ENCODE measurements at regions not wholly inside any gene's neighbourhood (a gene's known extent, or its start where the extent isn't known, plus 50 kb on each side); places are given as distances from the start of the nearest gene placed in this dataset.
A peak's percentile ranks its signal among the peaks of the same experiment; 100 is the strongest.
"Not testable (repeated sequence)": the region's sequence is repeated elsewhere in the genome, so short reads cannot be mapped to it uniquely, and the experiment has no call there.

DNA sequence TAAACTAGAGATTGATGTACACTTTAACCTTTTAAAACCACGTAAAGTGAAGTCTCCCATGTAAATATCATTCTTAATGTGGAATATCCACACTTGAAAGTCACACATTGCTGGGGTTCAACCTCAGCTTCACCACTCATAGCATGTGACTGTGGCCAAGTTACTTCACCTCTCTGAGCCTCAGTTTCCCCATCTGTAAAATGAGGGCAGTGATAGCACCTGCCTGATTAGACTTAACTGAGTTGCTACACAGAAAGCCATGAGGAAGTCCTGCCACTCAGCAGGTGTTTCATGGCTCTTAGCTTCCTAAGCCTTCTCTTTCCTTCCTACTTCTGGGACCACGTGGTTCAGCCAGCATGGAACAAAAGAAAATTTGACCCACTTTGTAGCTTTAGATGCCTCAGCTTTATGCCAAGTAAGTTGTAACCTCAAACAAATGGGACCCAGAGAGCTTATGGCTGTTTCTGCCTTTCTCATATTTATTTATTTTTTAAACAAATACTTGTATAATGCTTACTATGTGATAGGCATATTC is 277.3 kb upstream of the KLF3 start:
- no peak overlapping the region for H3K4me3 ChIP-seq (ENCODE audit: low read depth, poor library complexity, severe bottlenecking)
- 51 to 53% methylated on average over 2 of the region's 2 CpGs for WGBS, 2 donors
- intact Hi-C loops (cut with DNase I; ENCODE audit: low total_unique reads), result no loop called here
- TF ChIP-seq POLR2A (IDR thresholded peaks at IDR 0.05) (no peak), CTCF (IDR thresholded peaks at IDR 0.05) (no peak)
- no peak for DNase-seq (ENCODE audit: low spot score in 2 of 2)

DNA sequence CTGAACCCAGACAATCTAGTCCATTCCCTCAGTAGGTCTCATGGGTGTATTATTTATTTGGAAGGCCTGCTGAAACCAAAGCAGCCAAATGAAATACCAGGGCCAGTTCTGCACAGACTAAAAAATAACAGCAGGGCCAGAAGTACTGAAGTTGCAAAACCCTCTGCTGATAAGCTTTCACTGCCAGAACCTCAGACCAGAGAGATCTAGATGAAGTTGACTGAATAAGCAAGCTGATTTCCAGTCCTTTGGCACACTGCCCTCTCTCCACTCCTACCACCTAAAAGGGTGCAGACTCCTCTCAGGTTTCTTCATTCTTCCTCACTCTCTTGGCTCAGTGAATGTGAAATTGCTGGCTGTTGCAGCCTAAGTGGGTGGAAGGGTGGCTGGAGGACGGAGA is 276.7 kb upstream of the KLF3 start:
- intact Hi-C loops (cut with DNase I; ENCODE audit: low total_unique reads), result no loop called here
- TF ChIP-seq CTCF (IDR thresholded peaks at IDR 0.05) (no peak), POLR2A (IDR thresholded peaks at IDR 0.05) (no peak)
- no peak overlapping the region for H3K4me3 ChIP-seq (ENCODE audit: low read depth, poor library complexity, severe bottlenecking)
- WGBS, 2 donors, result 33 to 41% methylated on average over 1 of the region's 1 CpG
- DNase-seq (ENCODE audit: low spot score in 2 of 2), result peak; percentile 72 to 85

DNA sequence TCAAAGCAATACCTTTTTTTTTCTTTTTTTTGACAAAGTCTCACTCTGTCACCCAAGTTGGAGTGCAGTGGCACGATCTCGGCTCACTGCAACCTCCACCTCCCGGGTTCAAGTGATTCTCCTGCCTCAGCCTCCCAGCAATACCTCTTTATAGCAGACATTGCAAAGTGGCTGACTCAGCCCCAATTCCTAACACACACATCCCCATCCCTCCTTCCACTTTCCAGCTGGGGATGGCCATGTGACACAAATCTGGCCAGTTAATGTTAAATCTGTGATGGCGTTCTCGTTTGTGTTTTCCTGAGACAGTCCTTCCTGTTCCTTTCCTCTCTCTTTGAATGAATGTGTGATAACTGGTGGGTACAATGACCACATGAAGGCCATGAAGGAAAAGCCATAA is 276.2 kb upstream of the KLF3 start:
- no peak for TF ChIP-seq CTCF (IDR thresholded peaks at IDR 0.05)
- no peak for TF ChIP-seq POLR2A (IDR thresholded peaks at IDR 0.05)
- H3K4me3 ChIP-seq (ENCODE audit: low read depth, poor library complexity, severe bottlenecking), result no peak overlapping the region
- WGBS, 2 donors, result 84 to 87% methylated on average over 5 of the region's 5 CpGs
- DNase-seq (ENCODE audit: low spot score in 2 of 2), result no peak
- intact Hi-C loops (cut with DNase I; ENCODE audit: low total_unique reads), result no loop called here

DNA sequence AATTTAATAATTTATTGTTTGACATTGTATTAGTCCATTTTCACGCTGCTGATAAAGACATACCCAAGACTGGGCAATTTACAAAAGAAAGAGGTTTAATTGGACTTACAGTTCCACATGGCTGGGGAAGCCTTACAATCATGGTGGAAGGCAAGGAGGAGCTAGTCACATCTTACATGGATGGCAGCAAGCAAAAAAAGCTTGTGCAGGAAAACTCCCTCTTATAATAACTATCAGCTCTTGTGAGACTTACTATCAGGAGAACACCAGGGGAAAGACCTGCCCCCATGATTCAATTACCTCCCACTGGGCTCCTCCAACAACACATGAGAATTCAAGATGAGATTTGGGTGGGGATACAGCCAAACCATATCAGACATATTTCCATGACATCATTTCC is 275.1 kb upstream of the KLF3 start:
- intact Hi-C loops (cut with DNase I; ENCODE audit: low total_unique reads); DNase-seq (ENCODE audit: low spot score in 2 of 2); H3K4me3 ChIP-seq (ENCODE audit: low read depth, poor library complexity, severe bottlenecking): not testable (repeated sequence)
- WGBS, 2 donors, result 43 to 59% methylated on average over 1 of the region's 1 CpG

DNA sequence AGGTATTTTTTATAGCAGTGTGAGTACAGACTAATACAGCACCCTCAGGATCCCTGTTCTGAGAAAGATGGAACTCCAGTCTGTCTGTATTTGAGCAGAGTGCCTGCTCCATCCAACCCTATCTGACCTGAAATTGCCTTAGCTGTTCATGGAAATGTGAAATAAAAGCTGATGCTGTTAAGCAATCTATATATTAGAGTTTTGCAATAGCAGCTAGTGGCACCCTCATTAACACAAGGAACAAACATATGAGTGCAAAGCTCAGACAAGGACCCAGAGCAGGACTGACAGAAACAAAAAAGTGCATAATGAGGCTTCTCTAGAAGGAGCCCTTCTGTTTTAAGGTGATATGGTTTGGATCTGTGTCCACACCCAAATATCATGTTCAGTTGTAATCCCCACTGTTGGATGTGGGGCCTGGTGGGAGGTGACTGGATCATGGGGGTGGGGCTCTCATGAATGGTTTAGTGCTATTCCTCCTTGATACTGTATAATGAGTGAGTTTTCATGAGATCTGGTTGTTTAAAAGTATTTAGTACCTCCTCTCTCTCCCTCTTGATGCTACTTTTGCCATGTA is 272.9 kb upstream of the KLF3 start:
- no peak for TF ChIP-seq CTCF (IDR thresholded peaks at IDR 0.05)
- no peak for TF ChIP-seq POLR2A (IDR thresholded peaks at IDR 0.05)
- no peak overlapping the region for H3K4me3 ChIP-seq (ENCODE audit: low read depth, poor library complexity, severe bottlenecking)
- DNase-seq (ENCODE audit: low spot score in 2 of 2), result no peak
- intact Hi-C loops (cut with DNase I; ENCODE audit: low total_unique reads), result no loop called here

GRCh38 chr4:38392223-38392855 is 271.7 kb upstream of the KLF3 start:
- H3K4me3 ChIP-seq (ENCODE audit: low read depth, poor library complexity, severe bottlenecking), result no peak overlapping the region
- intact Hi-C loops (cut with DNase I; ENCODE audit: low total_unique reads), result no loop called here
- DNase-seq (ENCODE audit: low spot score in 2 of 2), result no peak
- TF ChIP-seq CTCF (IDR thresholded peaks at IDR 0.05) (no peak), POLR2A (IDR thresholded peaks at IDR 0.05) (no peak)
- 96 to 100% methylated on average over 1 of the region's 1 CpG for WGBS, 2 donors
